Left kidney (tissue), 1 donor: ENCODE measurements at regions not wholly inside any gene's neighbourhood (a gene's known extent, or its start where the extent isn't known, plus 50 kb on each side); places are given as distances from the start of the nearest gene placed in this dataset.
"Not testable (repeated sequence)": the region's sequence is repeated elsewhere in the genome, so short reads cannot be mapped to it uniquely, and the experiment has no call there.

Experiments
- DNase-seq: peaks from one replicate; pipeline ENCODE4 v3.0.0-alpha.2; 2013

DNA sequence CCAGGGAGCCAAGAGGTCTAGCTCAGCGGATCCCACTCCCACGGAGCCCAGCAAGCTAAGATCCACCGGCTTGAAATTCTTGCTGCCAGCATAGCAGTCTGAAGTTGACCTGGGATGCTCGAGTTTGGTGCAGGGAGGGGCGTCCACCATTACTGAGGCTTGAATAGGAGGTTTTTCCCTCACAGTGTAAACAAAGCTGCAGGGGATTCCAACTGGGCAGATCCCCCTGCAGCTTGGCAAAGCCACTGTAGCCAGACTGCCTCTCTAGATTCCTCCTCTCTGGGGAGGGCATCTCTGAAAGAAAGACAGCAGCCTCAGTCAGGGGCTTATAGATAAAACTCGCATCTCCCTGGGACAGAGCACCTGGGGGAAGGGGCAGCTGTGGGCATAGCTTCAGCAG is 118.8 kb upstream of the PRICKLE1 start:
- DNase-seq, result not testable (repeated sequence)

DNA sequence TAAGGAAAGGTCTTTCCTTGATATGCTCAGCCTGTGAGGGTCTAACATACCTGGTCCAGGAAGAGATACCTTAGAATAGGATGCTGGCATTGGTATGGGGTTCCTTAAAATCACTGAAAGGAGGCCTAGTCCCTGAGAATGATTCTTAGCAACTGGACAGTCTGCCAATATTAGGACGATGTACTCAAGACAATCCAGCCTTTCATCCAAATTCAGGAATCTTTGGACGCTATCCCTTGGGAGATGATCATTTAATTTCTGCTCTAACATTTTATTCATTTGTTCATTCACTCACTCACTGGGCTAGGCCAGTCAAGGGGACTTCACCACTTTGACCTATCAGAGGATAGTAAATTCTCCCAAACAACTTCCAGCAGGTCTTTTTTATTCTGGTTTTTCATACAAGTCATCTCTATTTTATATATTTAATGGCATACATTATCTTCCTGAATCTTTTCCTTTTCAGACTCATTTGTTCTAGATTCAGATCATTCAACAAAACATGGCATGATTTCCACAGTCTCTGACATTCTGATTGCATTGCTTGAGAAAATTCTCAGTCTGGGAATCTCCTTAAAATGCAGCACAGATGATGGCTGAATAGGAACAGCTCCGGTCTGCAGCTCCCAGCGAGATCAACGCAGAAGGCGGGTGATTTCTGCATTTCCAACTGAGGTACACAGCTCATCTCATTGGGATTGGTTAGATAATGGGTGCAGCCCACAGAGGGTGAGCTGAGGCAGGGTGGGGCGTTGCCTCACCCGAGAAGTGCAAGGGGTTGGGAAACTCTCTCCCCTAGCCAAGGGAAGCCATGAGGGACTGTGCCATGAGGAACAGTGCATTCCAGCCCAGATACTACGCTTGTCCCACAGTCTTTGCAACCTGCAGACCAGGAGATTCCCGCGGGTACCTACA is 118.0 kb upstream of the PRICKLE1 start:
- no peak for DNase-seq

DNA sequence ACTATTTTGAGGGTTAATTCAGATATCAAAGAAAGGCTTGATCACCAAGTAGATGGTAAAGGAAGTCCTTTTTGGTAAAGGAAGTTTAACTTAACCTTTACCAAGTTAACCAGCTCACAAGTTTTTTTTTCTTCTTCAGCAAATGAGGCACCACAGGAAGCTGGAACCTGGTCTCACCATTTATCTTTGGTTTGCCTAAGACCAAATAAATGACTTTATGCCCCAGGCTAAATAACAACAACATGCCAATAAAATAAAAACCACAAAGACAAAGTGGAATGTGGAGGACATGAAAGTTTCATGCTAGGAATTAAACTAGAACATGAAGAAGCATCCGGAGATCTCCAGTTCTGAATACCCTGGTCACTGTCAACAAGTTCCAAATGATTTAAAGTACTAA is 116.8 kb upstream of the PRICKLE1 start:
- DNase-seq, result no peak

DNA sequence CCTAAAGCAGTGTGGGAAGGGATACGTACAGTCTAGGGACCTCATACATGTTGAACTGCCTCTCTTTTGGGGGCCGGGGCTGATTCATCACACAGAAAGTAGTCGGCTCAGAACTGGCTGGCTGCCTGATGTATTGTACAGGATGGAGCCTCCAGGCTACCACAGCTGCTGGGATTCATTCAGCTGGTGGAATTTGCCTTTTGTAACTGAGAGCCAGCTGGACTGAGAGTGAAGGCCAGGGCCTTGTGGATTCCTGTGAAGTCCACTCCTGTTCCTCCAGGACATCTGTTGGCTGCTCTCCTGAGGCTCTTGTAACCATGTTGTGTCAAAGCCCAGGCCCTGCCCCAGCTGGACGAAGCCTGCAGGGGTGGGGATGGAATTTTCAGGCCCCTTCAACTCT is 116.3 kb upstream of the PRICKLE1 start:
- DNase-seq, result peak; percentile 34

DNA sequence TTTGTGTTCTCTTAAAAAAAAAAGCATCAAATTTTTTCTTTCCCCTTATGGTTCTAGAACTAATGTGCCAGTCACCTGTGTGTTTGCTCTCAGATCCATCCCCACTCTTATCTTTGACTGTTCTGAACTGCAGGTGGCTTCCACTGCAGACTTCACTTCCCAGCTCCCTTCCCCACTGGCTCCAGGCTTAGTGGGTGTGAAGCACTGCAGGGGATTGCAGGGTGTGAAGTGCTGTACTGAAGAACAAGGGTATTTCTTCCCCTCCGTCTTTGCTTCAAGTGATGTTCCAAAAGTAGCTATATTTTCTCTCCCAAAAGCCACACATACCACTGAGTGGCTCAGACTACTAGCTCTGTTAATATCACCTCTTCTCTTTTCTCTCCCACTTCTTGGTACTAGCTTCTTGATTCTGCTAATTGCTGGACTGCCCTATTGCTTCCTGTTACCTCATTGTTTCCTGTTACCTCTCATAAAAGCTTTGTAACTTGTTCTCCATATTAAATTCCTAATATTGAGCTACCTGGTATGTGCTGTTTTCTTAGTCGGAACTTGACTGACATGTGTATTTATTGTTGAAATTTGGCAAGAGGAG is 115.4 kb upstream of the PRICKLE1 start:
- DNase-seq, result no peak

DNA sequence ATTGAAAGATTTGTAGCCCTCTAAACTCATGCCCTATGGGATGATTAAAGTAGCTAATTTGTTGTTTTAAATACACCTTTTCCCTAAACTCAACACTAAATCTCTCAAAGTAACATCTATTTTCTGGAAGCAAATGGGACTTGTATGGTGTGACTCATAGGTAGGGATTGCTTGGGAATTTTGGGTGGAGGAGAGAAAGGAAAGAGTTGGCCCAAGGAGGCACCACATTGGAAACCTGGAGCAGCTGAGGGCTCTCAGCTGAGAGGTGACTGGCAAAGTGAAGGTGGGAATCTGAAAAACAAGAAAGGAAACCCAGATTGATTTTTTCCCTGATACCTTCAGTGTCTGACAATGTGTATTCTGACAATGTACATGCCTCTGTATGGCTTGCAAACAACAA is 114.8 kb upstream of the PRICKLE1 start:
- no peak for DNase-seq

DNA sequence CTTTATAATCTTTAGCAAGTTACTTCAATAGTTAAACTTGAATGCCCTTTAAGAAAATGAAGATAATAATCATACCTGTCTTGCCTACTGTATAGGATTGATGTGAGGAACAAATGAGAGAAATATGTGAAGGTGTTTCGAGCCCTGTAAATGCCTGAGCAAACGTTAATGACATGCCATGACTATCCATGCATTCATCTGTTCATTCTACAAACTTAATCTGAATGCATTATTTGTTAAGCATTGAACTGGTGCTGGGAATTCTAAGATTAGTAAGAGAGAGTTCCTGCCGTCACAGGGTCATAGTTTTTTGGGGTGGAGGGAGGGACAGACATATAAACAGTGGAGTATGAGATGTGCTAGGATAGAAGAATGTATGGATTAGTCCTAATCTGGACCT is 111.5 kb upstream of the PRICKLE1 start:
- DNase-seq, result no peak

DNA sequence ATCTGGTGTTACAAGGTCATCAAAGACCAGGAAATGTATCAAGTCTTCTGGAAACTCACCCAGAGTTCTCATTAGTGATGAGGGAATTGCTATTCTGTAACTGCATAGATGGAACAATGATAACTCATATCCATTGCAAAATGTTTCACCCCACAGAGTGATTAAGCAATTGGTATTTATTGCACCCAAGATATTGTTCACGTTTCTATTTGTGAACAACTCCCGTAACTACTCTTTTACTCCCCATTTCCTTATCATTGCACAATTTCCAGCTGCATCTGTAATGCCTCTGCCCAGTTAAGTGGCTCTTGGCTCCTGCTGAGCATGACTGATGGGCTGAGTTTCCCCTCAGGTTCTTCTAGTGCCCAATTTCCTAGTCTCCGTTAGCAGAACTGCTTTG is 108.7 kb upstream of the PRICKLE1 start:
- DNase-seq, result no peak

DNA sequence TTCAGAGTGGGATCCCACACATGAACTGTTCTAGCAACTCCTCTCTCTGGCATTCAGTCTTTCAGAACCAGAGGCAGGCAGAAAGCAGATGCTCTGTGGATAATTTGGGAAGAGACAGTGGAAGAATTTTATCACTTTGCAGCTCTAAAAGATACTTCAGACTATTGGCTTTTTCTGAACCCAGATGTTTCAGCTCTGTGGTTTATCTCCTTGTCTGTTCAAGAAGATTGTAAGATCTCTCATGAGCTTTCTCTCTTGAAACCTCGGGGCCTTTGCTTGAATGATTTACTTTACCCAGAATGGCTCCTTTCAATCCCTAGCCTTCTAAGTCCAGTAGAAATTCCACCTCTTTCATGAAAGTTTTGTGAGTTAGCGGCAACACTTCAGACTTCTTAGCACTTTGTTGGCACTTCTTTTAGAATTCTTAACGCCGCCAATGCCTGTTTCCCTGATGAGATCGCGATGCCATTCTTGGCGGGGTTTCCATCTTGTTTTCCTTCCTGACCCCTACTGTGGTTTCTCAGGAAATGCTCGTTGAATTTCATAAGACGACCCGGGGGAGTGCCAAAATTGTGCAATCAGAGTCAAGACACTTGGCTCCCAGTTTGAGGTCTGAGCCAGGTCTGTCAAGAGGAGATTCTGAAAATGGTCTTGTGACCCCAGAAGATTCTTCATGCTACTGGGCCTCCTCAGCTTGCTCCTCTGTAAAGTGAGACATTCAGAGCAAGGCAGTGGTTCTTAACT is 107.0 kb upstream of the PRICKLE1 start:
- no peak for DNase-seq

DNA sequence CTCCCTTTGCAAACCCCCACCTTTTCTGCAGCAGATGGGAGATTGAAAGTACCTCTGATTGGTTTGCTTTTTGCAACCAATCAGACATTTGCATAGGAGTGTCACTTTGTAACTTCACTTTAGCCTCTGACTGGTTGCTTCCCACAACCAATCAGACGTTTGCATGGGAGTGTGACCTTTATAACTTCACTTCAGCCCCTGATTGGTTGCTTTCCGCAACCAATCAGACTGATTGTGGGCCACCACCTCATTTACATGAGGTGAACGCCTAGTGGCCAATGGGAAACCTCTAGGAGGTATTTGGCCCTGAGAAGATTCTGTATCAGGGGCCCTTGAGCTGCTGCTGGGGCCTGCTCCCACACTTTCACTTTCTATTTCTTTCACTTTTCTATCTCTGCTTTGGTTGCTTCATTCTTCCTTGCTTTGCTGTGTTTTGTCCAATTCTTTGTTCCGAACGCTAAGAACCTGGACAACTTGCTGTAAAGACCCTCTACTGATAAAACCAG is 106.0 kb upstream of the PRICKLE1 start:
- DNase-seq, result no peak

DNA sequence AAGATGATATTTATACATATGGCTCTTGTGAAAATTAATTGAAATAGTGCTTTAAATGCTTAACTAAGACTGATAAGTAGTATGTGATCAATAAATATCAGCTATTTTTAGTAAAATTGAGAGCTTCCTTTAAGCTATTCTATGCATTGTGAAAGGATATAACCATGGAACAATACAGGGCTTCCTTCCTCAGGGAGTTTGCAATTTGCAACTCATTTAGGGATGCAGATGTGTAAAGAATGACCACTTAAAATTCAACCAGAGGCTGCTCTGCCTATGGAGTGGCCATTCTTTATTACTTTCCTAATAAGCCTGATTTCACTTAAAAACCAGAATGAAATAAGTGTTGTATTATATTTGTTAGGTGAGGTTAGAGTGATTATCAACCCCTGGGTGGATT is 103.2 kb upstream of the PRICKLE1 start:
- no peak for DNase-seq

DNA sequence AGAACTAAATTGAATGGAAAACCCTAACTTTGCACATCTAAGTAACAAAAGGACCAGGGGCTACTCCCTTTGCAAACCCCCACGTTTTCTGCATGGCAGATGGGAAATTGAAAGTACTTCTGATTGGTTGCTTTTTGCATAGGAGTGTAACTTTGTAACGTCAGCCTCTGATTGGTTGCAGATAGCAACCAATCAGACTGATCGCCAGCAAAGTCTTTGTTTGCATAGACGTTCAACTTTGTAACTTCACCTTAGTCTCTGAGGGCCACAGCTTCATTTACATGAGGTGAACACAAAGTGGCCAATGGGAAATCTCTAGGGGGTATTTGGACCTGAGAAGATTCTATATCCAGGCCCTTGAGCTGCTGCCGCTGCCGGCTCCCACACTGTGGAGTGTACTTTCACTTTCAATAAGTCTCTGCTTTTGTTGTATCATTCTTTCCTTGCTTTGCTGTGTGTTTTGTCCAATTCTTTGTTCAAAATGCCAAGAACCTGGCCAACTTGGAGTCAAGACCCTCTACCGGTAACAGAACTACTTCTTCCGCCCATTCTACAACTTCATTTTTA is 102.5 kb upstream of the PRICKLE1 start:
- DNase-seq, result no peak

DNA sequence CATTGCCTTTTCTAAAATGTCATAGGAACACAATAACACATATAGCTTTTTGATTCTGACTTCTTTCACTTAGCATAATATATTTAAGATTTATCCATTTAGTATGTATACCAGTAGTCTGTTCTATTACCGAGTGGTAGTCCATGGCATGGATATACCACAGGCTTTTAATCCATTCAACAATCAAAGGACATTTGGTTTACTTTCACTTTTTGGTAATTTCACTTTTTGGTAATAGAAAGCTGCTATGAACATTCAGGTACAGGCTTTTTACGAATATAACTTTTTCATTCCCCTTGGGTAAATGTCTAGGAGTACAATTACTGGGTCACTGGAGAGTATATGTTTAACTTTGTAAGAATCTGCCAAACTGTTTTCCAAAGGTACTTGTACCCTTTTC is 100.7 kb upstream of the PRICKLE1 start:
- DNase-seq, result no peak

DNA sequence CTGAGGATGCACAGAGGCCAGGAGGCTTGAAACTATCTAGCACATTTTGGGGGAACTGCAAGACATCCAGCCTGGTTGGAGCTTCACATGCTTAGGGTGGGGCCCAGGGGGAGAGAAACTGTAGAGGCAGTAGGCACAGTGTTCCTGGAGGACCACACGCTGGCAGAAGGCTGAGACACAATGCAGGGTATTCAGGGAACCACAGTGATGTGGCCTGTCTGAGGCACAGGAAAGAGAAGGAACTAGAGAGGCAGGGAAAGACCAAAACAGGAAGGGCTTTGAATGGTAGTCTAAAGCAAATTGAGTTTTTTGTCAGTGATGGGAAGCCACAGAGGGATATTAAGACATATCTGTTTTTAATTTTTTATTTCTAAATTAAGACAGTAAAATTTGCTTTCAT is 100.2 kb upstream of the PRICKLE1 start:
- no peak for DNase-seq

DNA sequence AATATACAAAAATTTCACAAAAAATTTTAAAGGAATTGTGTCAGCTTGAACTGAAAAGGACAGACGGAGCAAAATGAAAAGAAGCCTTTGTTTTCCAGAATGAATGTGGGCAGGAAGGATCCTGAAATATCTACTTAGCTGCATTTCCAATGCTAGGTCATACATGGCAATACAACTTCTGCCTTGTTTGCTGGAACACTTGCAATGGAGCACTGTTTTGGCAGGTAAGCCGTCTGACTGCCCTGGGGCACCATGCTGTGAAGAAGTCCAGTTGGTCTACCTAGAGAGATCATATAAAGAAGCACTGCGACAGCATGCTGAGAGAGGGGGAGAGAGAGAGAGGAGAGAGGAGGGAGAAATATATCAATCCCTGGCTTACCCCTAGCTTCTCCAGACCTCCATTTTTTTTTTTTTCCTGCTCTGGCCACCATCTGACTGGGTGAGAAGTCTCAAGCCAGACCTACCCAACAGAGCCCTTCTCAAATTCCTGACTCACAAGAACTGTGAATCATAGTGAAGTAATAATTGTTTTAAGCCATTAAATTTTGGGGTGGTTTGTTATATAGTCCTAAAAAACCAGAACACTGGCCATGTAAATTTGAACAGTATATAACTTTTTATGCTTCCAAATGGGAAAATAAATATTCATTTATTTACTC is 97.1 kb upstream of the PRICKLE1 start:
- no peak for DNase-seq

DNA sequence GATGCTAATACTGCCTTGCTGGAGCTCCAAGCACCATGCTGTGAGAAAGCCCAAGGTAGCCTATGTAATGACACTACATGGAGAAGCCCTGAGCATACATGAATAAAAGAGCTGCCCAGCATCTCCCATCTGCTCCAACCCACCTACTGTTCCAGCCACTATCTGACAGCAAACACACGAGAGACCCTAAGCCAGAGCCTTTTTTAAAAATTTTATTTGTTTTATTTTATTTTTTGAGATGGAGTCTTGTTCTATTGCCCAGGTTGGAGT is 95.2 kb upstream of the PRICKLE1 start:
- no peak for DNase-seq

DNA sequence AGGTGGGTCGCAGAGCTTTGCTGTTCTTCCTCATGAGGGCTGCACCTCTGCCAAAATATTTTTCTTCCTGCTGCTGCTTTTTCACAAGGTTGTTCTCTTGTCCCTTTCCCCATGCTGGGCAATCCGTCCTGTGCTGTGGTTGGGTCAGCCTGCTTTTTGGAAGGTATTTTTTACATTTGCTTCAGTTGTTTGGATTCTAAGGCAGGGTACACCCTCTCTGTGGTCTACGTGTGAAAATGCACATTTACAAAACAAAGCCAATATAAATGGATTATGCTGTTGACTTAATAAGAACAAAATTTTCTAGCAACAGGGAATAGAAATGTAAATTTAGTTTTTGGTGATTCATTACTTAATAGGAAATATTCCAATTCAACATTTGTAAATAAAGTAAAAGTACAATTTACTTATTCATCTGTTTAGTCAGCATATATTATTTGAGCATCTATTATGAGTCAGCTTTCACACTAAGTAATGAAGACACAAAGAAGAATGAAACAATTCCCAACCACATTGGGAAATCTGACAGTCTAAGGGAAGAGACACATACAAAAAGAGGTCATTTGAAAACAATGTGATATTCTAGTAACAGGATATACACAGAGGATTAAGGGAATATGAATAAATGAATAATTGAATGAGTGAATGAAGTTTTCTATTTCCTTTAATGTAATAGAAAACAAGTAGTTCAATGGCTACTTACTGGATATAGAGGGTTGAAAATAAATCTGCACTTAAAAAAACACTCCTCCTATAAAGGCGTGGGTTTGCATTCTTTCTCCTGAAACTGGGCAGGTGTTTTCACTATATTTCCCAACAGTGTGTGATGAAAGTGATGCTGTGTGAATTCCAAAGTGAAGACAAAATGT is 94.6 kb upstream of the PRICKLE1 start:
- DNase-seq, result no peak

DNA sequence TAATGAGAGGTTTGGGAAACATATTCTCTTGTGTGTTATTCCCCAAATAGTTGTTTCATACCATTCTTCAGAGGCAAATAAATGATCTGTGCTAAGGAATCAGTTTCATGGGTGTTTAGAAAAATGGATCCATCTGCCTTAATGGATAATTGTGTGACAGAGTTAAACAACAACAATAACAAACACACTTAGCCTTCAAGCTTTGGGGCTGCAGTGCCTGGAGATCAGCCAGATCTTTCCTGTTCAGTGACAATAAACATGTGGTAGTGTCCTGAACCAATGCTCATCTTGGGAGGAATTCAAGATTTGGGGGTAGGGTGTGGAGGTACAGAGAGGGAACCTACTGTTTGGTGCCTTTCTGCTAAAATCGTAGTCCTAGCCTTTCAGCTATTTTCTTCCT is 93.7 kb upstream of the PRICKLE1 start:
- no peak for DNase-seq

DNA sequence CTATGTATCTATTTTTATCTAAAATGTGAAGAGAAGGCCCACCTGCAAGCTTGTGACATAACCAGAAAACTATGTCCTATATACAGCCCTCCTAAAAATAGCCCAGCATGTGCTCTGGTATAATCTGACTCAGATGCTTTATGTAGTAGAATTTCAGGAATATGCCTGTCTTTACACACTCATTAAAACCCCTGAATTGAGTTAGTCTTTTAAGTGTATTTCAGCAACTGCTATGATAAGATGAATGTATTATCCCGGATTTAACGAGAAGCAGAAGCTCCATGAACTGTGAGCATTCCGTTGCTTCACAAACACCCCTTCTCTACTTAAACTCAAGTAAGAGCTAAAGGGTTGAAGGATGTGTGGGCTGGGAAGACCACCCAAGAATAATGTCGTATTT is 89.9 kb upstream of the PRICKLE1 start:
- no peak for DNase-seq

DNA sequence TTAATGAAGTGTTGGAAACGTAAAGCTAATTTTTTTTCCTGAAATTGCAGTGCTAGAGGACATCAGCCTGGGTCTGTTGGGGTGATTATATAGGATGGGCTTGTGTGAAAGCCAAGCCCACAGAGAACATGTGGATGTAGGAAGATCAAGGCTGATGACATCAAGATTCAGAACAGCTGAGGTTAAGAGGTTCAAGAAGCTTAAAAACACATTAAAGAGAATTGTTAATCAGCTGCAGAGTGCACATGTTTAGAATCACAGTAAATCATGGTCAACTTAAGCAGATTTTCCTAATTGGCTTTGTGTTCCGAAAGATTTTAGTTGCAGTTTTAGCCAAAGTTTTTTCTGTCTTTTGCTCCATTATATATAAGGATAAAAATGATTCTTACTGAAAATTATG is 87.9 kb upstream of the PRICKLE1 start:
- DNase-seq, result no peak

DNA sequence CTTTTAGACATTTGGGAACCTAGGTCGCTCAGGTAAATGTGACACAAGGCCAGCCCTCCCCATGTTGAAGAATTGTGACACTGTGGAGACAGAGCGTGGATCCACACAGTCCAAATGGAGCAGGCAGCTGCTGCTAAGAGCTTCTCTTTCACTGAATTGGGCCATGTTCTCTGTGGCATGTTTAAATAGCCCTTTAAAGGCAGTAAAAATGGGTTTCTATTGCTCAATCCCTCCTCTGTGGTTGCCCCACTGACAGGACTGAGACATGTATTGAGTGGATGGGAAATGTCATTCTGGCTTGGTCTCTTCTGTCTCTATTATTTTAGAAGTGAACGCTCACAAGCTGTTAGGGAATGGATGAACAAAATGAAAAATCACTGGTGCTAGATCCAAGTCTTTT is 84.0 kb upstream of the PRICKLE1 start:
- no peak for DNase-seq
